ENCODE measurements at regions not wholly inside any gene's neighbourhood (a gene's known extent, or its start where the extent isn't known, plus 50 kb on each side); places are given as distances from the start of the nearest gene placed in this dataset.

- TF ChIP-seq, protein P1, sequence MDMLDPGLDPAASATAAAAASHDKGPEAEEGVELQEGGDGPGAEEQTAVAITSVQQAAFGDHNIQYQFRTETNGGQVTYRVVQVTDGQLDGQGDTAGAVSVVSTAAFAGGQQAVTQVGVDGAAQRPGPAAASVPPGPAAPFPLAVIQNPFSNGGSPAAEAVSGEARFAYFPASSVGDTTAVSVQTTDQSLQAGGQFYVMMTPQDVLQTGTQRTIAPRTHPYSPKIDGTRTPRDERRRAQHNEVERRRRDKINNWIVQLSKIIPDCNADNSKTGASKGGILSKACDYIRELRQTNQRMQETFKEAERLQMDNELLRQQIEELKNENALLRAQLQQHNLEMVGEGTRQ (CRISPR knock-in tag; IDR thresholded peaks at IDR 0.05): no peak
- TF ChIP-seq CTCF (IDR thresholded peaks at IDR 0.05) (no peak), TP53 (CRISPR knock-in tag; IDR thresholded peaks at IDR 0.05) (no peak), NFYB (CRISPR knock-in tag; conservative IDR thresholded peaks at IDR 0.05; ENCODE audit: low read depth) (no peak), ZNF281 (CRISPR knock-in tag; IDR thresholded peaks at IDR 0.05) (no peak), TCF7 (CRISPR knock-in tag; IDR thresholded peaks at IDR 0.05; ENCODE audit: low read depth) (no peak)
- TF ChIP-seq, protein P2, sequence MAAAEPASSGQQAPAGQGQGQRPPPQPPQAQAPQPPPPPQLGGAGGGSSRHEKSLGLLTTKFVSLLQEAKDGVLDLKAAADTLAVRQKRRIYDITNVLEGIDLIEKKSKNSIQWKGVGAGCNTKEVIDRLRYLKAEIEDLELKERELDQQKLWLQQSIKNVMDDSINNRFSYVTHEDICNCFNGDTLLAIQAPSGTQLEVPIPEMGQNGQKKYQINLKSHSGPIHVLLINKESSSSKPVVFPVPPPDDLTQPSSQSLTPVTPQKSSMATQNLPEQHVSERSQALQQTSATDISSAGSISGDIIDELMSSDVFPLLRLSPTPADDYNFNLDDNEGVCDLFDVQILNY (CRISPR knock-in tag; IDR thresholded peaks at IDR 0.05): no peak
These were observed 115.7 kb upstream of the KLF3 start for GRCh38 chr4:38548256-38548655.
